ENCODE measurements at regions not wholly inside any gene's neighbourhood (a gene's known extent, or its start where the extent isn't known, plus 50 kb on each side); places are given as distances from the start of the nearest gene placed in this dataset.

- BruUV-seq (replicated peaks), result no TSS peak
- intact Hi-C loops (cut with micrococcal nuclease; ENCODE audit: unreplicated experiment), result no loop called here
- Histone ChIP-seq H3K9me3 (ENCODE audit: low read length) (no peaks in the 10 kb centered on the region), H3K36me3 (ENCODE audit: insufficient read depth, low read length) (no peaks in the 10 kb centered on the region), H3K9me2 (ENCODE audit: insufficient read depth, low read length) (no peaks in the 10 kb centered on the region), H3K4me2 (ENCODE audit: low read length) (no peak overlapping the region), H4K20me1 (ENCODE audit: insufficient read depth, low read length) (no peaks in the 10 kb centered on the region), H3K79me2 (ENCODE audit: insufficient read depth, low read depth, low read length) (no peaks in the 10 kb centered on the region), H3K4me1 (ENCODE audit: insufficient read depth, low read length, poor library complexity, severe bottlenecking) (no peaks in the 10 kb centered on the region), H3K4me3 (ENCODE audit: low read depth, low read length, poor library complexity, severe bottlenecking) (no peak overlapping the region), H2AFZ (ENCODE audit: low read length) (no peak overlapping the region), H3K27ac (ENCODE audit: low read depth, low read length, poor library complexity, severe bottlenecking) (no peak overlapping the region)
- ChIA-PET CTCF (ENCODE audit: unreplicated experiment) (no interaction called here), POLR2A (interaction anchor here (0.6 to 0.7 kb wide), 2 partner anchors 9 to 1476 kb away, joined by 3 to 6 read pairs; no protein-coding TSS in a partner anchor)
- no peak for TF ChIP-seq CTCF (conservative IDR thresholded peaks at IDR 0.05; ENCODE audit: low read length)
- TF ChIP-seq EZH2phosphoT487 (IDR thresholded peaks at IDR 0.05; ENCODE audit: borderline replicate concordance, low read depth, low read length), result no peak
- no peak for DNase-seq (ENCODE audit: low spot score)
Measured at GRCh38 chr5:166486348-166486747, 1805.1 kb upstream of the WWC1 start.

GRCh38 chr5:166488560-166488959, 1802.9 kb upstream of the WWC1 start:
- no peaks in the 10 kb centered on the region for H3K4me1 ChIP-seq (ENCODE audit: insufficient read depth, low read length, poor library complexity, severe bottlenecking)
- H3K27ac ChIP-seq (ENCODE audit: low read depth, low read length, poor library complexity, severe bottlenecking), result no peak overlapping the region
- no peaks in the 10 kb centered on the region for H3K79me2 ChIP-seq (ENCODE audit: insufficient read depth, low read depth, low read length)
- H3K4me3 ChIP-seq (ENCODE audit: low read depth, low read length, poor library complexity, severe bottlenecking), result no peak overlapping the region
- intact Hi-C loops (cut with micrococcal nuclease; ENCODE audit: unreplicated experiment), result no loop called here
- POLR2A ChIA-PET, result interaction anchor here (0.6 kb wide), 1 partner anchor 108 kb away, joined by 4 read pairs; no protein-coding TSS in a partner anchor
- no TSS peak for BruUV-seq (replicated peaks)
- no peak for DNase-seq (ENCODE audit: low spot score)
- no peaks in the 10 kb centered on the region for H3K9me2 ChIP-seq (ENCODE audit: insufficient read depth, low read length)
- CTCF ChIA-PET (ENCODE audit: unreplicated experiment), result no interaction called here
- no peaks in the 10 kb centered on the region for H3K36me3 ChIP-seq (ENCODE audit: insufficient read depth, low read length)
- no peak overlapping the region for H2AFZ ChIP-seq (ENCODE audit: low read length)
- H4K20me1 ChIP-seq (ENCODE audit: insufficient read depth, low read length), result no peaks in the 10 kb centered on the region
- no peak overlapping the region for H3K4me2 ChIP-seq (ENCODE audit: low read length)
- TF ChIP-seq CTCF (conservative IDR thresholded peaks at IDR 0.05; ENCODE audit: low read length) (no peak), EZH2phosphoT487 (IDR thresholded peaks at IDR 0.05; ENCODE audit: borderline replicate concordance, low read depth, low read length) (no peak)
- H3K9me3 ChIP-seq (ENCODE audit: low read length), result no peaks in the 10 kb centered on the region

GRCh38 chr5:166493040-166493439, 1798.4 kb upstream of the WWC1 start:
- H4K20me1 ChIP-seq (ENCODE audit: insufficient read depth, low read length), result no peaks in the 10 kb centered on the region
- no peak overlapping the region for H3K27ac ChIP-seq (ENCODE audit: low read depth, low read length, poor library complexity, severe bottlenecking)
- ChIA-PET CTCF (ENCODE audit: unreplicated experiment) (no interaction called here), POLR2A (interaction anchor here (0.7 kb wide), 1 partner anchor 98 kb away, joined by 3 read pairs; no protein-coding TSS in a partner anchor)
- no TSS peak for BruUV-seq (replicated peaks)
- no peaks in the 10 kb centered on the region for H3K9me2 ChIP-seq (ENCODE audit: insufficient read depth, low read length)
- no peaks in the 10 kb centered on the region for H3K36me3 ChIP-seq (ENCODE audit: insufficient read depth, low read length)
- no peak overlapping the region for H3K4me2 ChIP-seq (ENCODE audit: low read length)
- DNase-seq (ENCODE audit: low spot score), result no peak
- no peak overlapping the region for H2AFZ ChIP-seq (ENCODE audit: low read length)
- H3K4me1 ChIP-seq (ENCODE audit: insufficient read depth, low read length, poor library complexity, severe bottlenecking), result no peaks in the 10 kb centered on the region
- H3K4me3 ChIP-seq (ENCODE audit: low read depth, low read length, poor library complexity, severe bottlenecking), result no peak overlapping the region
- intact Hi-C loops (cut with micrococcal nuclease; ENCODE audit: unreplicated experiment), result no loop called here
- TF ChIP-seq EZH2phosphoT487 (IDR thresholded peaks at IDR 0.05; ENCODE audit: borderline replicate concordance, low read depth, low read length) (no peak), CTCF (conservative IDR thresholded peaks at IDR 0.05; ENCODE audit: low read length) (no peak)
- H3K9me3 ChIP-seq (ENCODE audit: low read length), result no peaks in the 10 kb centered on the region
- no peaks in the 10 kb centered on the region for H3K79me2 ChIP-seq (ENCODE audit: insufficient read depth, low read depth, low read length)
